MM.1S (cell line): ENCODE measurements at regions not wholly inside any gene's neighbourhood (a gene's known extent, or its start where the extent isn't known, plus 50 kb on each side); places are given as distances from the start of the nearest gene placed in this dataset.

Experiments
- EZH2phosphoT487 ChIP-seq: fragments of 300-600 bp; sonication (generic); IDR thresholded peaks from 2 replicates; pipeline ENCODE4 v1.6.1; 2018; ENCODE audit warnings: antibody characterized with exemption, low read length
- TF ChIP-seq, protein P1 (sequence below): fragments of 300-600 bp; sonication (generic); IDR thresholded peaks from 2 replicates; pipeline ENCODE4 v1.5.1; 2016; ENCODE audit warnings: antibody characterized with exemption, low read length, mixed read lengths

DNA sequence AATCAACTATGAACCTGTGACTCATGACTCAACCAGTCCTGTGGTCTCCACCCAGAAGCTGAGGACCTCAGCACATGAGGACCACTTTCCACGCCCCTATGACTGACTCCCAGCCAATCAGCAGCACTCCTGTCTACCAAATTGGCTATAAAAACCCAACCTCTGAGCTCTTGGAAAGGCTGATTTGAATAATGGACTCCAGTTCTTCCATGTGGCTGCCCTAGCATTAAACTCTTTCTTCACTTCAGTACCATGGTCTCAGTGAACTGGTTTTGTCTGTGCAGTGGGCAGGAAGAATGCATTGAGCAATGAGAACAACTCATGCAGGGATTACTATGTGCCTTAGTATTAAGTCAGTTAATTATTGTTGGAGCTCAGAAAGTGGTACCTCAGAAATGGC, 78.3 kb downstream of the CMPK2 start:
- TF ChIP-seq, protein P1, sequence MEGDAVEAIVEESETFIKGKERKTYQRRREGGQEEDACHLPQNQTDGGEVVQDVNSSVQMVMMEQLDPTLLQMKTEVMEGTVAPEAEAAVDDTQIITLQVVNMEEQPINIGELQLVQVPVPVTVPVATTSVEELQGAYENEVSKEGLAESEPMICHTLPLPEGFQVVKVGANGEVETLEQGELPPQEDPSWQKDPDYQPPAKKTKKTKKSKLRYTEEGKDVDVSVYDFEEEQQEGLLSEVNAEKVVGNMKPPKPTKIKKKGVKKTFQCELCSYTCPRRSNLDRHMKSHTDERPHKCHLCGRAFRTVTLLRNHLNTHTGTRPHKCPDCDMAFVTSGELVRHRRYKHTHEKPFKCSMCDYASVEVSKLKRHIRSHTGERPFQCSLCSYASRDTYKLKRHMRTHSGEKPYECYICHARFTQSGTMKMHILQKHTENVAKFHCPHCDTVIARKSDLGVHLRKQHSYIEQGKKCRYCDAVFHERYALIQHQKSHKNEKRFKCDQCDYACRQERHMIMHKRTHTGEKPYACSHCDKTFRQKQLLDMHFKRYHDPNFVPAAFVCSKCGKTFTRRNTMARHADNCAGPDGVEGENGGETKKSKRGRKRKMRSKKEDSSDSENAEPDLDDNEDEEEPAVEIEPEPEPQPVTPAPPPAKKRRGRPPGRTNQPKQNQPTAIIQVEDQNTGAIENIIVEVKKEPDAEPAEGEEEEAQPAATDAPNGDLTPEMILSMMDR: no peak
- TF ChIP-seq EZH2phosphoT487: no peak
